CD14-positive monocyte (primary cell): ENCODE measurements at regions not wholly inside any gene's neighbourhood (a gene's known extent, or its start where the extent isn't known, plus 50 kb on each side); places are given as distances from the start of the nearest gene placed in this dataset.

ENCODE experiments used
- DNase-seq, 3 donors: peaks; one replicate each; pipeline ENCODE4 v3.0.0-alpha.2; 2011 to 2022
- H2AFZ ChIP-seq: 2 replicates; pipeline ENCODE4 v1.6.0; 2012; ENCODE audit warnings: mild to moderate bottlenecking, low read depth, low read length, inconsistent platforms; ENCODE audit not compliant: insufficient read depth, poor library complexity, severe bottlenecking
- H3K27ac ChIP-seq, 2 donors: 1 replicate in 1 of 2; 2 replicates in 1 of 2; pipeline ENCODE4 v1.5.1; 2012 to 2013; ENCODE audit warnings: low read length in 2 of 2, control low read depth in 1 of 2, inconsistent platforms in 1 of 2, low read depth in 1 of 2, mild to moderate bottlenecking in 1 of 2
- H3K27me3 ChIP-seq, 2 donors: one replicate each; pipeline versions ENCODE4 v1.6.0 to v1.6.1; 2011 to 2013; ENCODE audit warnings: low read length in 2 of 2; ENCODE audit not compliant: control insufficient read depth in 2 of 2, insufficient read depth in 2 of 2
- H3K36me3 ChIP-seq, 2 donors: replicated peaks in 1 of 2; 1 replicate in 1 of 2; 2 replicates in 1 of 2; pipeline versions ENCODE4 v1.5.1 to v1.6.1; 2012 to 2013; ENCODE audit warnings: low read length in 2 of 2, control low read depth in 1 of 2, inconsistent platforms in 1 of 2, mild to moderate bottlenecking in 1 of 2; ENCODE audit not compliant: insufficient read depth in 2 of 2, control insufficient read depth in 1 of 2
- H3K4me1 ChIP-seq, 2 donors: 1 replicate in 1 of 2; 2 replicates in 1 of 2; pipeline versions ENCODE4 v1.5.1 to v1.6.1; 2012 to 2013; ENCODE audit warnings: low read length in 2 of 2, control low read depth in 1 of 2, inconsistent platforms in 1 of 2, mild to moderate bottlenecking in 1 of 2, moderate library complexity in 1 of 2; ENCODE audit not compliant: insufficient read depth in 2 of 2, control insufficient read depth in 1 of 2
- H3K4me2 ChIP-seq: replicated peaks from 2 replicates; pipeline ENCODE3; 2012; ENCODE audit warnings: low read length, moderate library complexity, mild to moderate bottlenecking; ENCODE audit not compliant: poor library complexity, severe bottlenecking; ENCODE audit errors: extremely low read depth
- H3K4me3 ChIP-seq, 3 experiments: fragments of 200-600 bp in 1 of 3; sonication (generic) in 1 of 3; replicated peaks in 1 of 3; 1 replicate in 2 of 3; 2 replicates in 1 of 3; pipeline ENCODE4 v1.5.1; 2011 to 2013; ENCODE audit warnings: low read length in 3 of 3, mild to moderate bottlenecking in 3 of 3, control low read depth in 2 of 3, low read depth in 2 of 3, inconsistent platforms in 1 of 3, moderate library complexity in 1 of 3
- H3K79me2 ChIP-seq: 2 replicates; pipeline ENCODE4 v1.6.0; 2012; ENCODE audit warnings: mild to moderate bottlenecking, control low read depth, inconsistent platforms, low read length, moderate library complexity; ENCODE audit not compliant: insufficient read depth
- H3K9ac ChIP-seq: 2 replicates; pipeline ENCODE4 v1.6.0; 2017; ENCODE audit warnings: low read length, mild to moderate bottlenecking; ENCODE audit not compliant: insufficient read depth, poor library complexity, severe bottlenecking
- H3K9me3 ChIP-seq, 2 donors: replicated peaks in 1 of 2; 1 replicate in 1 of 2; 2 replicates in 1 of 2; pipeline versions ENCODE4 v1.5.1 to v1.6.1; 2012 to 2013; ENCODE audit warnings: low read length in 2 of 2, control low read depth in 1 of 2; ENCODE audit not compliant: control insufficient read depth in 1 of 2, insufficient read depth in 1 of 2
- H4K20me1 ChIP-seq: 2 replicates; pipeline ENCODE4 v1.6.0; 2012; ENCODE audit warnings: mild to moderate bottlenecking, low read length, control low read depth, moderate library complexity; ENCODE audit not compliant: insufficient read depth
- H3K27ac Mint-ChIP-seq, 7 donors: one replicate each; pipeline ENCODE4 v1.8.0; 2020; ENCODE audit warnings: mild to moderate bottlenecking in 7 of 7, mixed read lengths in 7 of 7, moderate library complexity in 6 of 7, inconsistent platforms in 2 of 7
- H3K27me3 Mint-ChIP-seq, 3 donors: one replicate each; pipeline ENCODE4 v1.8.0; 2021 to 2022; ENCODE audit warnings: low read depth in 3 of 3, mild to moderate bottlenecking in 3 of 3, mixed read lengths in 3 of 3, moderate library complexity in 3 of 3, inconsistent platforms in 1 of 3
- H3K36me3 Mint-ChIP-seq, 2 donors: one replicate each; pipeline ENCODE4 v1.8.0; 2020; ENCODE audit warnings: mixed read lengths in 2 of 2, inconsistent platforms in 1 of 2, mild to moderate bottlenecking in 1 of 2
- H3K4me1 Mint-ChIP-seq: one replicate; pipeline ENCODE4 v1.8.0; 2020; ENCODE audit warnings: mild to moderate bottlenecking, mixed read lengths
- H3K4me3 Mint-ChIP-seq, 2 donors: one replicate each; pipeline ENCODE4 v1.8.0; 2020; ENCODE audit warnings: mild to moderate bottlenecking in 2 of 2, mixed read lengths in 2 of 2, moderate library complexity in 1 of 2
- H3K9me3 Mint-ChIP-seq, 7 donors: one replicate each; pipeline ENCODE4 v1.8.0; 2020 to 2022; ENCODE audit warnings: mixed read lengths in 7 of 7, mild to moderate bottlenecking in 6 of 7, moderate library complexity in 6 of 7, inconsistent platforms in 2 of 7
- CTCF ChIP-seq: fragments of 200-600 bp; IDR thresholded peaks from one replicate; pipeline ENCODE4 v1.8.0; 2022; ENCODE audit warnings: antibody characterized with exemption, mild to moderate bottlenecking
- WGBS: methylation state at CpG from one replicate; pipeline ENCODE4 v1.1.5; 2013; ENCODE audit warnings: missing lambda C conversion rate; ENCODE audit not compliant: insufficient coverage; 5-methylcytosine and 5-hydroxymethylcytosine counted together
- intact Hi-C, 2 donors: fragments of 100-400 bp; cut with micrococcal nuclease; formaldehyde crosslinking; loops; one replicate each; pipeline versions ENCODE4 v1.15.0 to v1.15.1; 2023

- no peaks in the 10 kb centered on the region for H4K20me1 ChIP-seq
- H3K79me2 ChIP-seq, result no peaks in the 10 kb centered on the region
- H3K36me3 Mint-ChIP-seq, result no peaks in the 10 kb centered on the region
- intact Hi-C loops, result no loop called here
- H3K27me3 ChIP-seq, result no peaks in the 10 kb centered on the region
- WGBS, result no CpG with 5 or more reads among the region's 1 CpG
- H2AFZ ChIP-seq, result no peak overlapping the region
- H3K9ac ChIP-seq, result no peak overlapping the region
- H3K27me3 Mint-ChIP-seq, result peaks cover 0 to 7% (median 5%) of the 10 kb centered on the region in 3 donors
- H3K27ac Mint-ChIP-seq, result no peak overlapping the region
- peaks cover 25% of the 10 kb centered on the region for H3K4me1 Mint-ChIP-seq
- no peak overlapping the region for H3K27ac ChIP-seq
- no peak for TF ChIP-seq CTCF
- H3K4me3 Mint-ChIP-seq, result no peak overlapping the region
- no peak overlapping the region for H3K4me2 ChIP-seq
- peaks cover 8 to 14% of the 10 kb centered on the region in 2 donors for H3K4me1 ChIP-seq
- DNase-seq, result no peak
- no peaks in the 10 kb centered on the region for H3K36me3 ChIP-seq
- no peaks in the 10 kb centered on the region for H3K9me3 ChIP-seq
- H3K4me3 ChIP-seq, result no peak overlapping the region
- peaks cover 0 to 14% (median 9%) of the 10 kb centered on the region in 7 donors for H3K9me3 Mint-ChIP-seq
Measured at GRCh38 chr1:30144831-30145230, 578.6 kb downstream of the MATN1 start.

GRCh38 chr1:30143517-30143916 is 579.9 kb downstream of the MATN1 start:
- intact Hi-C loops, result no loop called here
- H3K9me3 ChIP-seq, result no peaks in the 10 kb centered on the region
- H4K20me1 ChIP-seq, result no peaks in the 10 kb centered on the region
- DNase-seq, result no peak
- no peaks in the 10 kb centered on the region for H3K79me2 ChIP-seq
- H3K27ac ChIP-seq, result no peak overlapping the region
- Mint-ChIP-seq H3K27ac (no peak overlapping the region), H3K4me1 (peaks cover 25% of the 10 kb centered on the region), H3K27me3 (peaks cover 0 to 8% (median 5%) of the 10 kb centered on the region in 3 donors), H3K9me3 (peaks cover 0 to 14% (median 9%) of the 10 kb centered on the region in 7 donors), H3K4me3 (no peak overlapping the region), H3K36me3 (no peaks in the 10 kb centered on the region)
- peaks cover 8 to 14% of the 10 kb centered on the region in 2 donors for H3K4me1 ChIP-seq
- no CpG with 5 or more reads among the region's 1 CpG for WGBS
- TF ChIP-seq CTCF, result no peak
- H3K4me3 ChIP-seq, result no peak overlapping the region
- H3K36me3 ChIP-seq, result no peaks in the 10 kb centered on the region
- no peak overlapping the region for H2AFZ ChIP-seq
- H3K4me2 ChIP-seq, result no peak overlapping the region
- H3K27me3 ChIP-seq, result no peaks in the 10 kb centered on the region
- H3K9ac ChIP-seq, result no peak overlapping the region
